Activated naive CD8-positive, alpha-beta T cell treated with anti-CD3 and anti-CD28 coated beads, Interleukin-2, amount 50 U/mL, for 24 hours (primary cell): ENCODE measurements at regions not wholly inside any gene's neighbourhood (a gene's known extent, or its start where the extent isn't known, plus 50 kb on each side); places are given as distances from the start of the nearest gene placed in this dataset.

Experiments
- ATAC-seq: fragments of 150-1000 bp; cut with Tn5 transposase; one replicate; pipeline ENCODE4 v1.10.0; 2021
- DNase-seq: peaks from one replicate; pipeline ENCODE4 v3.0.0; 2021
- H3K27ac Mint-ChIP-seq: one replicate; pipeline ENCODE4 v1.8.0; 2021; ENCODE audit warnings: mild to moderate bottlenecking, mixed read lengths
- H3K27me3 Mint-ChIP-seq: one replicate; pipeline ENCODE4 v1.8.0; 2021; ENCODE audit warnings: mixed read lengths
- H3K36me3 Mint-ChIP-seq: one replicate; pipeline ENCODE4 v1.8.0; 2021; ENCODE audit warnings: low read depth, mixed read lengths
- H3K4me1 Mint-ChIP-seq: one replicate; pipeline ENCODE4 v1.8.0; 2021; ENCODE audit warnings: mixed read lengths
- H3K4me3 Mint-ChIP-seq: one replicate; pipeline ENCODE4 v1.8.0; 2021; ENCODE audit warnings: mild to moderate bottlenecking, moderate library complexity, mixed read lengths
- H3K9me3 Mint-ChIP-seq: one replicate; pipeline ENCODE4 v1.8.0; 2021; ENCODE audit warnings: mixed read lengths

DNA sequence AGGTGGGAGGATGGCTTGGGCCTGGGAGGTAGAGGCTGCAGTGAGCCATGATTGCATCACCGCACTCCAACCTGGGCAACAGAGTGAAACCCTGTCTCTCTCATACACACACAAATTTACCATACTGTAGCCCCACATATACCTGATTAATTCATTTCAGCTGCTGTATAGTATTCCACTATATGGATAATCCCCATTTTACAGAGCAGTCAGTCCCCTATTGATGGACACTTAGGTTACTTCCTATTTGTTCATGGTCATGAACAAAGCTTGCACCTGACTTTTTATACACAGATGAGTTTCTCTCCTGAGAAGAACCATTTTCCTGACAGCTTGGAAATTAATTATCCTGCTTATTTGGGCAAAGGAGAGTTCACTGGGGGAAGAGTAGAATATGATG, 59.2 kb downstream of the EMX2 start:
- DNase-seq, result no peak
- peaks cover 2% of the 10 kb centered on the region for H3K27me3 Mint-ChIP-seq
- no peak overlapping the region for H3K27ac Mint-ChIP-seq
- no peak for ATAC-seq
- H3K9me3 Mint-ChIP-seq, result peaks cover 3% of the 10 kb centered on the region
- no peaks in the 10 kb centered on the region for H3K36me3 Mint-ChIP-seq
- H3K4me3 Mint-ChIP-seq, result no peak overlapping the region
- H3K4me1 Mint-ChIP-seq, result no peaks in the 10 kb centered on the region

- no peaks in the 10 kb centered on the region for H3K4me1 Mint-ChIP-seq
- H3K27ac Mint-ChIP-seq, result no peak overlapping the region
- H3K9me3 Mint-ChIP-seq, result peaks cover 3% of the 10 kb centered on the region
- ATAC-seq (no peak), DNase-seq (no peak)
- H3K27me3 Mint-ChIP-seq, result peaks cover 6% of the 10 kb centered on the region
- no peaks in the 10 kb centered on the region for H3K36me3 Mint-ChIP-seq
- H3K4me3 Mint-ChIP-seq, result no peak overlapping the region
Observed at GRCh38 chr10:117603081-117603480, 60.5 kb downstream of the EMX2 start.

DNA sequence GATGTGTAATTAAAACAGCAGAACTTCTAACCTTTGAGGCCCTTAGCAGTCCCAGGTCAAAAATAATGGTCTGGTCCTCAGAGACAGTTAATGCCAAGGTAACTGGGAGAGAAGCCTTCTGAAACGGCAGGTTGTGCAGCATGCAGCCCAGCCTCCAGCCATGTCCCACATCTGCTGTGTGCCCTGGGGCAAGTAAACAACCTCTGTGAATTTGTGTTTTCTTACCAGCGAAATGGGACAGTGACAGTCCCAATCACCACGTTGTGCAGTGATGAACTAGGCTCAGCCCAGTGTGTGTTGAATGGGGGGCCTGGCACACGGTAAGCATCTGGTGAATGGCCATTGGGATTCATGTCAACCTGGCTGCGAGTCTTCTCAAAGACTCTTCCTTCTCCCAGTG, 61.2 kb downstream of the EMX2 start:
- DNase-seq (no peak), ATAC-seq (no peak)
- H3K9me3 Mint-ChIP-seq, result peaks cover 3% of the 10 kb centered on the region
- no peaks in the 10 kb centered on the region for H3K36me3 Mint-ChIP-seq
- H3K4me1 Mint-ChIP-seq, result no peaks in the 10 kb centered on the region
- H3K27ac Mint-ChIP-seq, result no peak overlapping the region
- no peak overlapping the region for H3K4me3 Mint-ChIP-seq
- peaks cover 6% of the 10 kb centered on the region for H3K27me3 Mint-ChIP-seq

DNA sequence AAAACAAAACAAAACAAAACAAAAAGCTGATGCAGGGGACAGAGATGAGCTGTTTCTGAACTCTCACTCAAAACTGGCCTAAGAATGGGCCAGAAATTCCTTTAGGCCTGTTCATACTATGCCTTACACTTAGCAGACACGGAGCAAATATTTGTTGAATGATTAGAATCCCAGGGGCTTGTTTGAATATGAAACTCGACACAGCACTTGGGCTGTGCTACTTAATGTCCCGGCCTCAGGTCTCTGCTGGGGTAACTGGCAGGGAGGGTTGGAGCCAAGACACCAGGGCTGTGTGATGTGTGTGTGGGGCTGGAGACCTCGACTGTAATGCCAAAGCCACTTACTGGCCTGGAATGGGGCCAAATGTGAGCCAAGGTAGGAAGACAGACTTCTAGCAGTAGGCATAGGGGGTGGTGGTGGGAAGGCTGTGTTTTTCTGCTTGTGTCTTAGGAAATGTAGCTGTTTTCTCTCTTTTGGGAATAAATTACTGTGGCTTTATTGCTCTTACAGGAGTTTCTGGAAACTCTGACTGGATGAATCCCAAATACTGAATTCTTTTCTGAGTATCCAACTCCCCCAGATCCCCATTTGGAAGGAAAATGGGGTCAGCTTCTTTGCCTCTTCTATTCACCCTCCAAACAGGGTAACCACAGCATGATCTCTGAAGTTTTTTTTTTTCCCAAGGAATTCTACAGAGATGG, 66.7 kb downstream of the EMX2 start:
- Mint-ChIP-seq H3K27ac (no peak overlapping the region), H3K4me3 (no peak overlapping the region), H3K27me3 (peaks cover 7% of the 10 kb centered on the region), H3K36me3 (no peaks in the 10 kb centered on the region), H3K4me1 (no peaks in the 10 kb centered on the region), H3K9me3 (no peaks in the 10 kb centered on the region)
- ATAC-seq, result no peak
- no peak for DNase-seq

- H3K4me1 Mint-ChIP-seq, result no peaks in the 10 kb centered on the region
- DNase-seq (no peak), ATAC-seq (no peak)
- no peak overlapping the region for H3K4me3 Mint-ChIP-seq
- no peaks in the 10 kb centered on the region for H3K9me3 Mint-ChIP-seq
- H3K27ac Mint-ChIP-seq, result no peak overlapping the region
- H3K36me3 Mint-ChIP-seq, result no peaks in the 10 kb centered on the region
- H3K27me3 Mint-ChIP-seq, result peaks cover 7% of the 10 kb centered on the region
Observed at GRCh38 chr10:117609796-117610170, 67.2 kb downstream of the EMX2 start.

- Mint-ChIP-seq H3K4me3 (no peak overlapping the region), H3K36me3 (no peaks in the 10 kb centered on the region), H3K4me1 (no peaks in the 10 kb centered on the region), H3K27me3 (peaks cover 7% of the 10 kb centered on the region), H3K9me3 (no peaks in the 10 kb centered on the region), H3K27ac (no peak overlapping the region)
- no peak for DNase-seq
- ATAC-seq, result no peak
Observed at GRCh38 chr10:117610321-117610720, 67.8 kb downstream of the EMX2 start.

- no peak for DNase-seq
- Mint-ChIP-seq H3K27ac (no peak overlapping the region), H3K9me3 (no peaks in the 10 kb centered on the region), H3K36me3 (no peaks in the 10 kb centered on the region), H3K27me3 (peaks cover 8% of the 10 kb centered on the region), H3K4me1 (no peaks in the 10 kb centered on the region), H3K4me3 (no peak overlapping the region)
- ATAC-seq, result no peak
Observed at GRCh38 chr10:117612113-117612512, 69.6 kb downstream of the EMX2 start.

DNA sequence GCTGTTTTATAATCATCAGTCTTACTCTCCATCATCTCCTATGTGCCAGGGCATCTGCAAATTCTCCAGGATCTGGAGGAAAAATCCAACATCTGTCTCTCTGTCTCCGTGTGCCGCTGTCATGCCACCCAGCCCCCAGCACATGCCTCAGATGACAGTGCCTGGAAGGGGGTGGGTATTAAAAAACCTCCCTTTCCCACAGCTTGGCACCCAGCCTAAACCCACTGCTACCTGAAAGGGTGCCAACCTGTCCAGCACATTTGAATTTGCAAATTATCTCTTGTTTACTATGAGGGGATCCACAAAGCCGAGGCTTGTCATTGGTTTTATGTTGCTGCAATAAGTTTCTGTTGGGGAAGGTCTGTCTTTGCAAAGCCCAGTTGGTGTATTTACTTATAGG, 73.1 kb downstream of the EMX2 start:
- Mint-ChIP-seq H3K4me1 (no peaks in the 10 kb centered on the region), H3K27ac (no peak overlapping the region)

DNA sequence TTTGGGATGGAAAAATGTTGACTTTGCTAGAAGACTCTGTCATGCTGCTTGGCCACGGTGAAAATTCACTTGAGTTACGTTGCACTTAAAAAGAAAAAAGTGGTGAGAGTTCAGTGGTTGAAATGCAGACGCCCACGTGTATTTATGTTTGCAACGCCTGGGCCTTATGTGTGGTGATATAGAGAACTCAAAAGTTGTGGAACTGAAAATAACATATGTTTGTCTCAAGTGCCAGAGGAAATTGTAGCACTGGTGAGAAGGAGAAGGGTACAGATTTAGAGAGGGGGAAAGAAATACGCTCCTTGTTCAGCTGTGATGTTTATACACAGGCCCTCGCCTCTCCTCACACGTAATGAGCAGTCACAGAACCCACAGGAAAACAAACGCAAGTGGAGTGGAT, 73.6 kb downstream of the EMX2 start:
- H3K4me1 Mint-ChIP-seq, result no peaks in the 10 kb centered on the region
- no peak for ATAC-seq
- H3K36me3 Mint-ChIP-seq, result no peaks in the 10 kb centered on the region
- peaks cover 12% of the 10 kb centered on the region for H3K27me3 Mint-ChIP-seq
- DNase-seq, result no peak
- no peak overlapping the region for H3K4me3 Mint-ChIP-seq
- no peaks in the 10 kb centered on the region for H3K9me3 Mint-ChIP-seq
- no peak overlapping the region for H3K27ac Mint-ChIP-seq

More for the DNA sequence above, 73.1 kb downstream of the EMX2 start:
- H3K9me3 Mint-ChIP-seq, result no peaks in the 10 kb centered on the region
- no peaks in the 10 kb centered on the region for H3K36me3 Mint-ChIP-seq
- DNase-seq, result no peak
- peaks cover 10% of the 10 kb centered on the region for H3K27me3 Mint-ChIP-seq
- no peak overlapping the region for H3K4me3 Mint-ChIP-seq
- ATAC-seq, result no peak

GRCh38 chr10:117617086-117617485, 74.5 kb downstream of the EMX2 start:
- ATAC-seq (no peak), DNase-seq (no peak)
- peaks cover 14% of the 10 kb centered on the region for H3K27me3 Mint-ChIP-seq
- H3K27ac Mint-ChIP-seq, result no peak overlapping the region
- no peaks in the 10 kb centered on the region for H3K4me1 Mint-ChIP-seq
- H3K4me3 Mint-ChIP-seq, result no peak overlapping the region
- no peaks in the 10 kb centered on the region for H3K36me3 Mint-ChIP-seq
- no peaks in the 10 kb centered on the region for H3K9me3 Mint-ChIP-seq

GRCh38 chr10:117617659-117618058, 75.1 kb downstream of the EMX2 start:
- no peak overlapping the region for H3K4me3 Mint-ChIP-seq
- no peaks in the 10 kb centered on the region for H3K36me3 Mint-ChIP-seq
- DNase-seq (no peak), ATAC-seq (no peak)
- H3K4me1 Mint-ChIP-seq, result no peaks in the 10 kb centered on the region
- H3K27me3 Mint-ChIP-seq, result peaks cover 16% of the 10 kb centered on the region
- H3K27ac Mint-ChIP-seq, result no peak overlapping the region
- no peaks in the 10 kb centered on the region for H3K9me3 Mint-ChIP-seq

DNA sequence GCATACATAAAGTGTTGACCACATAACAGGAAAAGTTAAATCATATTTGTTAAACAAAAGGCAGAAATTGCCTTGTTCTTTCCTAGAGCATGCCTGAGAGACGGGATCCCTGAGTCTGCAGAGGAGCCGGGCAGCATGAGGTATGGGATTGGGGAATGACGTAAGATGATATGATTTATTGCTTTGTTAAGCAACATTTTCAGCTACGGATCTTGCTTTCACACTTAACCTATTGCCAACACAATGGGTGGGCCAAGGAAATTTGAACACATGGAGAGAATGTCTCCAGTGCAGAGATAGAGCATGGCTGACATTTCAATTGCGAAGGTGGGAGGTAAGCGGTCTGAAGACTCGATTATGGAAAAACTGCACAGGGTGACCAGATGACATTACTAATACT, 76.7 kb downstream of the EMX2 start:
- no peaks in the 10 kb centered on the region for H3K36me3 Mint-ChIP-seq
- H3K27ac Mint-ChIP-seq, result no peak overlapping the region
- H3K27me3 Mint-ChIP-seq, result peaks cover 16% of the 10 kb centered on the region
- H3K4me1 Mint-ChIP-seq, result no peaks in the 10 kb centered on the region
- H3K4me3 Mint-ChIP-seq, result no peak overlapping the region
- no peak for DNase-seq
- no peaks in the 10 kb centered on the region for H3K9me3 Mint-ChIP-seq
- ATAC-seq, result no peak

DNA sequence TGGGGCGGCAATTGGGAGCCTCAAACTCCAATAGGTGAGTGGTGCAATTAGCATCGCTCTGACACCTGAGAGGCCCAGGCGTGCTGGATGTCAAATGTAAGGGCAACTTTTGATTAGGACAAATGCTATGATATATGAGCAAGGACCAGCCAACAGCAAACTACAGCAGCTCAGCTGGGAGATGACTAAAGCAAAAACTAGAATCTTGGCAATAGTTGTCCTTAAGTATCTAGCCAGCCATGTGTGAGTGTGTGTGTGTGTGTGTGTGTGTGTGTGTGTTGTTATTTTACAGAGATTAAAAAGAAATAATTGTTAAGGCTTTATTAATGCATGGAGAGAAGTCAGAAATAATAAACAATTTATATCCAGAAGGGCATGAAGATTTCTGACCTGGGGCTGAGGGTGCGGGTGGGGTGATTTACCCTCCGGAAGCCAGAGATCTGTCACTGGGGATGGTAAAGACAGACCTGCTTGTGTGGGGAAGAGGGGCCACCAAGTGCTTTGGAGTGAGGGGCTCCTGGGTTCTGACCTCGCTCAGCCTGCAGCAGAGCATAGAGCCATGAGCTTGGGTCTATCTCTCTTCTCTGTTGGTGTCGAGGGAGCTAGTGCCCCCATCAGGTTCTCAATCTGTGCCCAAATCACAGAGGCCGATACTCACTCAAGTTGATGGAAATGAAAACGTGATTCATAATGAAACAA, 77.3 kb downstream of the EMX2 start:
- Mint-ChIP-seq H3K4me1 (no peaks in the 10 kb centered on the region), H3K4me3 (no peak overlapping the region), H3K27me3 (peaks cover 16% of the 10 kb centered on the region), H3K36me3 (no peaks in the 10 kb centered on the region), H3K9me3 (no peaks in the 10 kb centered on the region), H3K27ac (no peak overlapping the region)
- no peak for DNase-seq
- no peak for ATAC-seq

GRCh38 chr10:117621196-117621595, 78.7 kb downstream of the EMX2 start:
- Mint-ChIP-seq H3K27ac (no peak overlapping the region), H3K36me3 (no peaks in the 10 kb centered on the region), H3K27me3 (peaks cover 16% of the 10 kb centered on the region), H3K9me3 (no peaks in the 10 kb centered on the region), H3K4me1 (no peaks in the 10 kb centered on the region), H3K4me3 (no peak overlapping the region)
- DNase-seq (no peak), ATAC-seq (no peak)

- Mint-ChIP-seq H3K4me1 (no peaks in the 10 kb centered on the region), H3K27me3 (peaks cover 16% of the 10 kb centered on the region), H3K27ac (no peak overlapping the region)
Observed at GRCh38 chr10:117621795-117622420, 79.4 kb downstream of the EMX2 start.

More at GRCh38 chr10:117621795-117622420, 79.4 kb downstream of the EMX2 start:
- Mint-ChIP-seq H3K36me3 (no peaks in the 10 kb centered on the region), H3K4me3 (no peak overlapping the region), H3K9me3 (no peaks in the 10 kb centered on the region)
- DNase-seq (no peak), ATAC-seq (no peak)
